ENCODE measurements at regions not wholly inside any gene's neighbourhood (a gene's known extent, or its start where the extent isn't known, plus 50 kb on each side); places are given as distances from the start of the nearest gene placed in this dataset.
A peak's percentile ranks its signal among the peaks of the same experiment; 100 is the strongest.

DNA sequence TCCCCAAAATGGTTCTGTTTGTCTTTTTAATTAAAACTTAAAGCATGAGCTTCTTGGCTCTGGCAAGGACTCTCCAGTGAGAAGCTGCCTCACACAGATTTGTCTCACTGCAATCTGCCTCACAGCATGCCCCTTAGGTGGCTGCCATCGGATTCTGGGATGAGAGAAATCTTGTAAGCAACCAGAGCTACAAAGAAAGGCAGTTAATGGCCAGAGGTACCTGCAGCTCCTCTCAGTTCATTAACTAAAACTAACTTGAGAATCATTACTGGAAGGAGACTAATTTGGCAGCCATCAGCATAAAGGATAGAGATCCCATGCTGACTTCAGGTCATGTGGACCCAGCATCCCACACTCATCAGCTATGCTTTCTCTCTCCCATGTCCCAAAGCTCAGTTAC lies 220.6 kb upstream of the DMAC1 start:
- FAIRE-seq = no peak
- no peak overlapping the region for H3K27ac ChIP-seq (ENCODE audit: low read depth, low read length)
- TF ChIP-seq SIRT6 (IDR thresholded peaks at IDR 0.05; ENCODE audit: low read length) = no peak
- no peak for TF ChIP-seq ASH2L (IDR thresholded peaks at IDR 0.05; ENCODE audit: low read length)
- TF ChIP-seq BACH1 (IDR thresholded peaks at IDR 0.05; ENCODE audit: low read length) = no peak
- TF ChIP-seq POLR2AphosphoS5 (IDR thresholded peaks at IDR 0.05; ENCODE audit: low read depth, low read length) = no peak
- TF ChIP-seq BCL11A (IDR thresholded peaks at IDR 0.05; ENCODE audit: low read depth in 2 of 2, low read length in 2 of 2) = no peak
- TF ChIP-seq RAD21 (IDR thresholded peaks at IDR 0.05 in 1 of 2, conservative IDR thresholded peaks at IDR 0.05 in 1 of 2; ENCODE audit: low read depth in 2 of 2, low read length in 2 of 2) = no peak
- TF ChIP-seq KDM5A (IDR thresholded peaks at IDR 0.05; ENCODE audit: low read length) = no peak
- TF ChIP-seq BRCA1 (IDR thresholded peaks at IDR 0.05; ENCODE audit: low read depth, low read length) = no peak
- TF ChIP-seq JUND (IDR thresholded peaks at IDR 0.05; ENCODE audit: low read length) = no peak
- TF ChIP-seq RXRA (IDR thresholded peaks at IDR 0.05; ENCODE audit: insufficient read depth, low read depth, low read length) = no peak
- TF ChIP-seq CBX5 (IDR thresholded peaks at IDR 0.05; ENCODE audit: low read depth, low read length) = no peak
- TF ChIP-seq KDM1A (IDR thresholded peaks at IDR 0.05; ENCODE audit: borderline replicate concordance, low read length) = no peak
- TF ChIP-seq MAFK (IDR thresholded peaks at IDR 0.05; ENCODE audit: low read depth, low read length) = no peak
- no peak for TF ChIP-seq SRF (IDR thresholded peaks at IDR 0.05; ENCODE audit: low read depth, low read length)
- TF ChIP-seq RFX5 (IDR thresholded peaks at IDR 0.05; ENCODE audit: borderline replicate concordance, low read depth, low read length) = no peak
- no peak for TF ChIP-seq CHD1 (IDR thresholded peaks at IDR 0.05; ENCODE audit: low read depth, low read length)
- no peak for TF ChIP-seq HDAC6 (IDR thresholded peaks at IDR 0.05; ENCODE audit: low read depth, low read length)

More for the DNA sequence above, 220.6 kb upstream of the DMAC1 start:
- H3K23me2 ChIP-seq (ENCODE audit: low read depth, low read length) = no peaks in the 10 kb centered on the region
- no peaks in the 10 kb centered on the region for H3K79me1 ChIP-seq (ENCODE audit: low read depth, low read length)
- ChIA-PET CTCF (ENCODE audit: partially characterized antibody) (interaction anchor here (0.7 to 1.0 kb wide), 2 partner anchors 176 to 203 kb away, joined by 3 to 4 read pairs; no protein-coding TSS in a partner anchor), POLR2A (ENCODE audit: partially characterized antibody) (no interaction called here)
- no peak overlapping the region for H2AK5ac ChIP-seq (ENCODE audit: low read depth, low read length)
- no peak overlapping the region for H2BK12ac ChIP-seq (ENCODE audit: low read depth, low read length)
- H3K9me3 ChIP-seq (ENCODE audit: insufficient read depth in 2 of 2, low read depth in 1 of 2, low read length in 1 of 2) = no peaks in the 10 kb centered on the region; a peak in 1 of 4 replicates
- no peak overlapping the region for H4K5ac ChIP-seq (ENCODE audit: insufficient read length, low read depth, low read length)
- H3K36me3 ChIP-seq (ENCODE audit: control insufficient read depth in 2 of 4, insufficient read depth in 4 of 4, low read length in 3 of 4) = no peaks in the 10 kb centered on the region
- H3K23ac ChIP-seq (ENCODE audit: insufficient read length) = no peak overlapping the region
- H3K9ac ChIP-seq (replicated peaks in 1 of 4; ENCODE audit: extremely low read depth in 1 of 4, low read depth in 3 of 4, low read length in 3 of 4) = no peak overlapping the region
- H3K4me1 ChIP-seq (replicated peaks in 1 of 4; ENCODE audit: control insufficient read depth in 3 of 4, insufficient read depth in 4 of 4, low read length in 3 of 4) = no peaks in the 10 kb centered on the region
- no peak overlapping the region for H2BK20ac ChIP-seq (ENCODE audit: low read length)
- no peak overlapping the region for H4K8ac ChIP-seq (ENCODE audit: extremely low read depth, insufficient read depth, low read length)
- no peak overlapping the region for H3K18ac ChIP-seq (ENCODE audit: extremely low read depth, low read length)
- no peaks in the 10 kb centered on the region for H3K79me2 ChIP-seq (ENCODE audit: control insufficient read depth in 1 of 2, insufficient read depth in 2 of 2, low read length in 2 of 2)
- no peak overlapping the region for H2BK5ac ChIP-seq (ENCODE audit: low read depth, low read length)
- no peak overlapping the region for H3K14ac ChIP-seq (ENCODE audit: insufficient read length)
- no peak overlapping the region for H4K91ac ChIP-seq (replicated peaks; ENCODE audit: insufficient read length, low read length)
- no peak overlapping the region for H3K4me2 ChIP-seq (ENCODE audit: insufficient read depth in 1 of 2, low read depth in 2 of 2, low read length in 2 of 2)
- no peaks in the 10 kb centered on the region for H3K27me3 ChIP-seq (replicated peaks in 1 of 4; ENCODE audit: control insufficient read depth in 3 of 4, extremely low read depth in 1 of 4, insufficient read depth in 3 of 4, low read length in 3 of 4)
- whole genome bisulfite sequencing, 2 experiments (ENCODE audit: extremely low coverage in 1 of 2, insufficient coverage in 1 of 2, insufficient read length in 1 of 2, insufficient replicate concordance in 2 of 2, low coverage in 1 of 2, low lambda C conversion rate in 2 of 2, missing lambda C conversion rate in 1 of 2) = 79% methylated on average over 1 of the region's 1 CpG; no CpG with 5 or more reads in 1 of the 2 experiments
- peak overlapping the region; percentile 33; the same call in 1 of the 2 replicates for H2AFZ ChIP-seq (ENCODE audit: low read length)
- no peak overlapping the region for H3K4ac ChIP-seq (replicated peaks; ENCODE audit: insufficient read length, low read depth, low read length)
- no peak for DNase-seq (ENCODE audit: low read depth in 1 of 2, low spot score in 2 of 2)
- H2BK120ac ChIP-seq (replicated peaks; ENCODE audit: low read depth, low read length) = no peak overlapping the region
- no peaks in the 10 kb centered on the region for H4K20me1 ChIP-seq (replicated peaks in 1 of 2; ENCODE audit: control insufficient read depth in 1 of 2, insufficient read depth in 2 of 2, low read length in 2 of 2)
- H3K56ac ChIP-seq (replicated peaks; ENCODE audit: insufficient read length, low read depth, low read length) = no peak overlapping the region
- no peak overlapping the region for H3K4me3 ChIP-seq (ENCODE audit: extremely low read depth in 1 of 4, insufficient read depth in 2 of 4, low read depth in 3 of 4, low read length in 4 of 4)
- H2BK15ac ChIP-seq (ENCODE audit: low read length) = no peak overlapping the region
